ENCODE measurements at regions not wholly inside any gene's neighbourhood (a gene's known extent, or its start where the extent isn't known, plus 50 kb on each side); places are given as distances from the start of the nearest gene placed in this dataset.

DNA sequence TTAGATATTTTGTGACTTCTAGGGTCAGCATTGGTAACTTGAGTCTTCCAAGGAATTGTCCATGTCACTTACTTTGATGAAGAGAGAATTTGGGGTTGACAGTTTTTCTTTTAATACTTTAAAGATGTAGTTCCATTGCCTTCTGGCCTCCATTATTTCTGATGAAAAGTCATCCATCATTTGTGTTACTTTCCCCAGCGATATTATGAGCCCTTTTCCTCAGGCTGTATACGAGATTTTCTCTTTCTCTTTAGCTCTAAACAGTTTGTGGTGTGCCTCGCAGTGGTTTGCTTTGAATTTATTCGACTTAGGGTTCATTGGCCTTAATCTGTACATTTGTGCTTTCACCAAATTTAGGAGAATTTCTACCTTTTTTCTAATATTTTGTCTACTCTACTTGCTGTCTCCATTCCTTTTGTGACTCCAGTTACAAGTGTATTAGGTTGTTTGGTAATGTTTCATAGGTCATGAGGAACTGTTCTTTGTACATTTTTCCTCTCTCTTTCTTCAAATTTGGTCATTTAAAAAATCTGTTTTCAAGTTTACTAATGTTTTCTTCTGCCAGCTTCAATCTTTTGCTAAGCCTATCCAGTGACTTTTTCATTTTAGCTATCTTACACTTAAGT lies 131.4 kb upstream of the OTOS start:
- TF ChIP-seq, protein P1, sequence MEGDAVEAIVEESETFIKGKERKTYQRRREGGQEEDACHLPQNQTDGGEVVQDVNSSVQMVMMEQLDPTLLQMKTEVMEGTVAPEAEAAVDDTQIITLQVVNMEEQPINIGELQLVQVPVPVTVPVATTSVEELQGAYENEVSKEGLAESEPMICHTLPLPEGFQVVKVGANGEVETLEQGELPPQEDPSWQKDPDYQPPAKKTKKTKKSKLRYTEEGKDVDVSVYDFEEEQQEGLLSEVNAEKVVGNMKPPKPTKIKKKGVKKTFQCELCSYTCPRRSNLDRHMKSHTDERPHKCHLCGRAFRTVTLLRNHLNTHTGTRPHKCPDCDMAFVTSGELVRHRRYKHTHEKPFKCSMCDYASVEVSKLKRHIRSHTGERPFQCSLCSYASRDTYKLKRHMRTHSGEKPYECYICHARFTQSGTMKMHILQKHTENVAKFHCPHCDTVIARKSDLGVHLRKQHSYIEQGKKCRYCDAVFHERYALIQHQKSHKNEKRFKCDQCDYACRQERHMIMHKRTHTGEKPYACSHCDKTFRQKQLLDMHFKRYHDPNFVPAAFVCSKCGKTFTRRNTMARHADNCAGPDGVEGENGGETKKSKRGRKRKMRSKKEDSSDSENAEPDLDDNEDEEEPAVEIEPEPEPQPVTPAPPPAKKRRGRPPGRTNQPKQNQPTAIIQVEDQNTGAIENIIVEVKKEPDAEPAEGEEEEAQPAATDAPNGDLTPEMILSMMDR (IDR thresholded peaks at IDR 0.05) = no peak
- TF ChIP-seq POLR2AphosphoS5 (IDR thresholded peaks at IDR 0.05) = no peak
